GM12891 (cell line): ENCODE measurements at regions not wholly inside any gene's neighbourhood (a gene's known extent, or its start where the extent isn't known, plus 50 kb on each side); places are given as distances from the start of the nearest gene placed in this dataset.

Experiments used
- POLR2A ChIP-seq: IDR thresholded peaks from 2 replicates; pipeline ENCODE4 v1.6.1; 2011; ENCODE audit warnings: low read depth, low read length, control low read depth
- POLR2AphosphoS5 ChIP-seq: IDR thresholded peaks from 2 replicates; pipeline ENCODE4 v1.6.1; 2011; ENCODE audit warnings: low read depth, low read length, control low read depth
- POU2F2 ChIP-seq: IDR thresholded peaks from 2 replicates; pipeline ENCODE4 v1.6.1; 2011; ENCODE audit warnings: low read depth, mild to moderate bottlenecking, control low read depth, low read length, moderate library complexity
- SPI1 ChIP-seq: IDR thresholded peaks from 2 replicates; pipeline ENCODE4 v1.6.1; 2011; ENCODE audit warnings: low read depth, low read length, control low read depth
- TAF1 ChIP-seq: IDR thresholded peaks from 2 replicates; pipeline ENCODE4 v1.6.1; 2011; ENCODE audit warnings: low read depth, low read length, control low read depth

DNA sequence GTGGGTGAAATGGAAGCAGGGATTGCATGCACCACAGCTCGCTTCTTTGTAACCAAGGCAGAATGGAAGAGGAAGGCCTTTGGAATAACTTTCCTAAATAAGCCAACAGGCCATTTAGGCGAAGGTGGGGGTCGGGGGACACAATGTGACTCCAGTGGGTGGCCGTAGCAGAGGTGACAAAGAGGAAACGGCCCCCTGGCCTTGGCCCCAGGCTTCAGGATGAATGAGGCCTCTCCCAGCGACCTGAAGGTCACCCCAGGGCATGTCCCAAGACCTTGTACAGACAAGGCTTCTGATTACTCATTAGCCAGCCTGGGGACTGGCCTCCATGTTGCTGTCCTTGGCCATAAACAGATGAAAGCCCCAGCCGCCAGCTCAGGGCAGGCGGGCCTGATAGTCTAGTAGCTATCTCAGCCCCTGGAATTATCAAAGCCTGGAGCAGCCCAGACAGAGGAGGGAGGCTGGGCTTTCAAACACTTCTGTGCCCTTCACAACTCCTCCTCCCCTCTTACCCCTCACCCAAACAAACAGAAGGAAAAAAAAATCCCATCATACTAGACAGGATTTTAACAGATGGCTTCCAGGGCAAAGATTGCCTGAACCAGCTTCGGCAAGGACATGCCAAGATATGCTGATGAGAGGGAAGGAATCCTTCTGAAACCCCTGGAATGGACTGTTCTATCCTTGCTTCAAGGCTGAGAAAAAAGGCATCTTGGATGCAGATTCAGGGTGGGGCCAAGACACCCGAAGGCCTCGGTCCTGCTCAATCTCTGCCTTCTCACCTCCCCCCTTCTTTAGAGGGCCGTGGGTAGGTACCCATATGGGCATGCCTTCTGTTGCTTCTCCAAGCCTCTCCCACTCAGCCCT lies 142.3 kb upstream of the PARP11 start:
- no peak for TF ChIP-seq POLR2A
- TF ChIP-seq POLR2AphosphoS5: no peak
- TF ChIP-seq TAF1: no peak
- no peak for TF ChIP-seq POU2F2
- TF ChIP-seq SPI1: no peak
